Fibroblast of lung (primary cell): ENCODE measurements at regions not wholly inside any gene's neighbourhood (a gene's known extent, or its start where the extent isn't known, plus 50 kb on each side); places are given as distances from the start of the nearest gene placed in this dataset.
A peak's percentile ranks its signal among the peaks of the same experiment; 100 is the strongest.

Experiments
- DNase-seq, 2 donors: peaks; one replicate each; pipeline versions ENCODE4 v3.0.0 to v3.0.0-alpha.2; 2010; ENCODE audit warnings: low read depth in 2 of 2
- H2AFZ ChIP-seq: 2 replicates; pipeline ENCODE4 v1.5.1; 2012; ENCODE audit warnings: low read length, control low read depth, inconsistent platforms
- H3K27ac ChIP-seq: 2 replicates; pipeline ENCODE4 v1.5.1; 2011; ENCODE audit warnings: low read length, control low read depth; ENCODE audit not compliant: insufficient read depth
- H3K27me3 ChIP-seq: 2 replicates; pipeline ENCODE4 v1.5.1; 2011; ENCODE audit warnings: mild to moderate bottlenecking, low read length; ENCODE audit not compliant: control insufficient read depth, insufficient read depth
- H3K36me3 ChIP-seq: 2 replicates; pipeline ENCODE4 v1.5.1; 2011; ENCODE audit warnings: low read length; ENCODE audit not compliant: control insufficient read depth, insufficient read depth
- H3K4me1 ChIP-seq: 2 replicates; pipeline ENCODE4 v1.5.1; 2011; ENCODE audit warnings: low read length; ENCODE audit not compliant: control insufficient read depth, insufficient read depth; ENCODE audit errors: extremely low read depth
- H3K4me2 ChIP-seq: 2 replicates; pipeline ENCODE4 v1.5.1; 2011; ENCODE audit warnings: low read length, control low read depth; ENCODE audit not compliant: insufficient read depth; ENCODE audit errors: extremely low read depth
- H3K4me3 ChIP-seq, 4 experiments: fragments of 200-600 bp in 1 of 4; sonication (generic) in 1 of 4; replicated peaks in 1 of 4; 2 replicates each; pipeline ENCODE4 v1.5.1; 2011 to 2016; ENCODE audit warnings: low read length in 4 of 4, low read depth in 3 of 4, mild to moderate bottlenecking in 3 of 4, control low read depth in 2 of 4, inconsistent platforms in 1 of 4, mixed read lengths in 1 of 4; ENCODE audit not compliant: insufficient read depth in 1 of 4; ENCODE audit errors: control extremely low read depth in 1 of 4
- H3K79me2 ChIP-seq: 2 replicates; pipeline ENCODE4 v1.5.1; 2012; ENCODE audit warnings: mild to moderate bottlenecking, low read length, inconsistent platforms; ENCODE audit not compliant: control insufficient read depth, insufficient read depth
- H3K9ac ChIP-seq: 2 replicates; pipeline ENCODE4 v1.5.1; 2011; ENCODE audit warnings: mild to moderate bottlenecking, low read length, control low read depth; ENCODE audit not compliant: insufficient read depth
- H3K9me3 ChIP-seq: 2 replicates; pipeline ENCODE4 v1.5.1; 2012; ENCODE audit warnings: low read depth, low read length; ENCODE audit not compliant: control insufficient read depth, insufficient read depth
- H4K20me1 ChIP-seq: 2 replicates; pipeline ENCODE4 v1.5.1; 2011; ENCODE audit warnings: low read length; ENCODE audit not compliant: control insufficient read depth, insufficient read depth; ENCODE audit errors: extremely low read depth
- CTCF ChIP-seq, 2 donors: IDR thresholded peaks in 1 of 2; conservative IDR thresholded peaks in 1 of 2; 1 replicate in 1 of 2; 2 replicates in 1 of 2; pipeline ENCODE4 v1.5.1; 2011 to 2012; ENCODE audit warnings: low read length in 2 of 2, control low read depth in 1 of 2, inconsistent platforms in 1 of 2, low read depth in 1 of 2, mild to moderate bottlenecking in 1 of 2
- EZH2 ChIP-seq: IDR thresholded peaks from 2 replicates; pipeline ENCODE4 v1.5.1; 2012; ENCODE audit warnings: low read length, control low read depth, mild to moderate bottlenecking; ENCODE audit errors: missing control alignments

- Histone ChIP-seq H3K36me3 (no peaks in the 10 kb centered on the region), H3K9ac (no peak overlapping the region), H3K79me2 (no peaks in the 10 kb centered on the region), H3K27ac (no peak overlapping the region), H2AFZ (no peak overlapping the region), H3K27me3 (no peaks in the 10 kb centered on the region), H4K20me1 (no peaks in the 10 kb centered on the region), H3K9me3 (no peaks in the 10 kb centered on the region), H3K4me1 (no peaks in the 10 kb centered on the region), H3K4me2 (no peak overlapping the region), H3K4me3 (no peak overlapping the region)
- TF ChIP-seq CTCF (conservative IDR thresholded peaks at IDR 0.05 in 1 of 2, IDR thresholded peaks at IDR 0.05 in 1 of 2; ENCODE audit: low read depth in 1 of 2, low read length in 2 of 2) = no peak
- no peak for TF ChIP-seq EZH2
- DNase-seq = no peak
Measured at GRCh38 chr5:165139262-165139661, 1633.8 kb downstream of the MAT2B start.

- no peaks in the 10 kb centered on the region for H3K36me3 ChIP-seq
- no peak overlapping the region for H3K9ac ChIP-seq
- H3K27ac ChIP-seq = no peak overlapping the region
- H2AFZ ChIP-seq = no peak overlapping the region
- no peaks in the 10 kb centered on the region for H3K4me1 ChIP-seq
- peak in 1 of 2 donors; percentile 24 for DNase-seq
- no peak overlapping the region for H3K4me2 ChIP-seq
- H4K20me1 ChIP-seq = no peaks in the 10 kb centered on the region
- no peaks in the 10 kb centered on the region for H3K9me3 ChIP-seq
- no peaks in the 10 kb centered on the region for H3K79me2 ChIP-seq
- no peaks in the 10 kb centered on the region for H3K27me3 ChIP-seq
- no peak for TF ChIP-seq EZH2
- TF ChIP-seq CTCF (conservative IDR thresholded peaks at IDR 0.05 in 1 of 2, IDR thresholded peaks at IDR 0.05 in 1 of 2; ENCODE audit: low read depth in 1 of 2, low read length in 2 of 2) = no peak
- no peak overlapping the region for H3K4me3 ChIP-seq
Measured at GRCh38 chr5:165139721-165140120, 1634.3 kb downstream of the MAT2B start.

GRCh38 chr5:165143741-165144140 lies 1638.3 kb downstream of the MAT2B start:
- no peaks in the 10 kb centered on the region for H3K27me3 ChIP-seq
- H3K36me3 ChIP-seq = no peaks in the 10 kb centered on the region
- no peaks in the 10 kb centered on the region for H3K79me2 ChIP-seq
- no peak overlapping the region for H3K4me3 ChIP-seq
- H2AFZ ChIP-seq = no peak overlapping the region
- no peaks in the 10 kb centered on the region for H3K4me1 ChIP-seq
- H3K4me2 ChIP-seq = no peak overlapping the region
- no peak overlapping the region for H3K9ac ChIP-seq
- no peaks in the 10 kb centered on the region for H3K9me3 ChIP-seq
- H4K20me1 ChIP-seq = no peaks in the 10 kb centered on the region
- H3K27ac ChIP-seq = no peak overlapping the region
- peak in 1 of 2 donors; percentile 6 for DNase-seq
- no peak for TF ChIP-seq CTCF (conservative IDR thresholded peaks at IDR 0.05 in 1 of 2, IDR thresholded peaks at IDR 0.05 in 1 of 2; ENCODE audit: low read depth in 1 of 2, low read length in 2 of 2)
- no peak for TF ChIP-seq EZH2
